MCF 10A (cell line): ENCODE measurements at regions not wholly inside any gene's neighbourhood (a gene's known extent, or its start where the extent isn't known, plus 50 kb on each side); places are given as distances from the start of the nearest gene placed in this dataset.

Source experiments
- BruUV-seq: library from RNA; stranded (reverse); fragments of 400-500 nt; replicated peaks from 2 replicates; lab custom pipeline; 2021; lab: Mats Ljungman, UMichigan
- CTCF ChIA-PET: fragments of 300-600 bp; sonication (Branson Sonifier 250); formaldehyde crosslinking; extraction: SDS; loops from one replicate; lab custom pipeline; 2021; ENCODE audit warnings: antibody characterized with exemption, inconsistent platforms; lab: Yijun Ruan, JAX
- POLR2A ChIA-PET: fragments of 300-600, 350-650 bp; sonication (Branson Sonifier 250); formaldehyde crosslinking; extraction: SDS; loops from one replicate; lab custom pipeline; 2020; ENCODE audit warnings: antibody characterized with exemption, inconsistent platforms; lab: Yijun Ruan, JAX
- DNase-seq: peaks from one replicate; pipeline ENCODE4 v3.0.0-alpha.2; 2018; ENCODE audit not compliant: unreplicated experiment
- H3K27ac Mint-ChIP-seq: one replicate; pipeline ENCODE4 v1.8.0; 2022; ENCODE audit warnings: mild to moderate bottlenecking, low read depth, mixed read lengths; ENCODE audit not compliant: unreplicated experiment
- H3K27me3 Mint-ChIP-seq: one replicate; pipeline ENCODE4 v1.8.0; 2022; ENCODE audit warnings: mixed read lengths; ENCODE audit not compliant: insufficient read depth, unreplicated experiment
- H3K36me3 Mint-ChIP-seq: one replicate; pipeline ENCODE4 v1.8.0; 2022; ENCODE audit warnings: mild to moderate bottlenecking, moderate library complexity, mixed read lengths; ENCODE audit not compliant: insufficient read depth, unreplicated experiment
- H3K4me1 Mint-ChIP-seq: one replicate; pipeline ENCODE4 v1.8.0; 2022; ENCODE audit warnings: mixed read lengths; ENCODE audit not compliant: insufficient read depth, unreplicated experiment
- H3K4me3 Mint-ChIP-seq: one replicate; pipeline ENCODE4 v1.8.0; 2022; ENCODE audit warnings: mild to moderate bottlenecking, moderate library complexity, mixed read lengths; ENCODE audit not compliant: unreplicated experiment
- H3K9me3 Mint-ChIP-seq: one replicate; pipeline ENCODE4 v1.8.0; 2022; ENCODE audit warnings: mixed read lengths; ENCODE audit not compliant: unreplicated experiment
- CTCF ChIP-seq: fragments of 200-600 bp; IDR thresholded peaks from one replicate; pipeline ENCODE4 v1.8.0; 2022; ENCODE audit warnings: antibody characterized with exemption, mild to moderate bottlenecking; ENCODE audit not compliant: unreplicated experiment
- intact Hi-C: fragments of 100-400 bp; cut with micrococcal nuclease; formaldehyde crosslinking; loops from 2 replicates; pipeline ENCODE4 v1.14.1; 2022

- intact Hi-C loops: loop anchor here (2.0 to 10.0 kb wide), 4 partner anchors 46 to 1029 kb away; partner anchors contain the start of genes NR2F1 and NR2F1-AS1
- no peaks in the 10 kb centered on the region for H3K36me3 Mint-ChIP-seq
- H3K9me3 Mint-ChIP-seq: peaks cover 6% of the 10 kb centered on the region
- CTCF ChIA-PET: interaction anchor here (1.1 kb wide), 1 partner anchor 35 kb away, joined by 4 read pairs; no protein-coding TSS in a partner anchor
- DNase-seq: no peak
- H3K27ac Mint-ChIP-seq: peak overlapping the region; percentile 98
- no peaks in the 10 kb centered on the region for H3K27me3 Mint-ChIP-seq
- no TSS peak for BruUV-seq
- peaks cover 13% of the 10 kb centered on the region for H3K4me1 Mint-ChIP-seq
- POLR2A ChIA-PET: interaction anchor here (0.6 to 1.6 kb wide), 2 partner anchors 10 to 1067 kb away, joined by 3 to 6 read pairs; no protein-coding TSS in a partner anchor
- no peak for TF ChIP-seq CTCF
- peak overlapping the region; percentile 61 for H3K4me3 Mint-ChIP-seq
These were observed 1027.7 kb downstream of the NR2F1-AS1 start for GRCh38 chr5:92553326-92553725.

DNA sequence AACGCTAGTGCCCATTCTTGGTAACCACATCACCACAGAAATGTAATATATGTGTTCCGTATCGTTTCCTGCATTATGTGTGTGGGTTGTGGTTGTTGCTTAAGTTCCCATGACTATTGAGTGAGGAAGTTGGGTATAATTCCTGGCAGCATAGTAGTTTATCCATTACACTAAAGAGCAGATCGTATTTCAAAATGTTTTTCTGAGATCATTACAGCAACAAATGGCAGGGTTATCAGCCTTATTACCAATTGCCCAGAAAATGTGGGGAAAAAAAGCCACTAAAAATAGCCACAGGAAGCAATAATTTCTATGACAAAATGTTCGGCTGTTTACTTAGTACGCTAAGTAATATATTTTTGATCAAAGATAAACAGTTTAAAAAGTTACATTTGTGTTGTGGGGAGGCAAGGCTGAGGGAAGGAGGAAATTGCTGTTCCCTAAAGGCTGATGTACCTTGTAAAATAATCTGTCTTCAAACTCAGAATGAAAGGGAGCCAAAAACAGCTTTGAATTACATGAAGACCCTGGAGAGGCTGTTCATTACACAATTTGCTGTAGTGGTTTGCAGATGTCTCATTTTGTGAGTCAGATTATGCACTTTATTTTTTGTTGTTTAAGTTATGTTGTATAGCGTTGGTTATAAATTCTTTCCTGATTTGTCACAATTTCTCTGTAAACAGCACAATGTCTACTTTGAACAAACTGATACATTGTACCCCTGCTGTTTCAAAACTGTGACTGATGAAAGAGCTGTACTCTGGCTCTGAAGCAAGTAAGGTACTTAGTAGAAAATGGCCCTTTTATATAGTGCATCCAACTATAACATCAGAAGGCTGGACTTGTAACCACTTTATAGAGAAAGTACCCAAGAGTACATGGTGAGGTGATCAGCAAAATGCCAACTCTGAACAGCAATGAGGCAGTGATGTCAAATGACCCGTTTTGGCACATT, 1028.5 kb downstream of the NR2F1-AS1 start:
- BruUV-seq: TSS peak; percentile 89
- ChIA-PET POLR2A (interaction anchor here (1.6 kb wide), 1 partner anchor 10 kb away, joined by 6 read pairs; no protein-coding TSS in a partner anchor), CTCF (interaction anchor here (0.5 to 1.1 kb wide), 2 partner anchors 34 to 1363 kb away, joined by 3 to 4 read pairs; no protein-coding TSS in a partner anchor)
- Mint-ChIP-seq H3K27ac (peak overlapping the region; percentile 98), H3K4me1 (peaks cover 13% of the 10 kb centered on the region), H3K27me3 (no peaks in the 10 kb centered on the region), H3K9me3 (peaks cover 6% of the 10 kb centered on the region), H3K36me3 (no peaks in the 10 kb centered on the region), H3K4me3 (peak overlapping the region; percentile 61)
- DNase-seq: peak; percentile 93
- intact Hi-C loops: loop anchor here (1.0 to 10.0 kb wide), 5 partner anchors 45 to 1030 kb away; partner anchors contain the start of genes NR2F1 and NR2F1-AS1
- no peak for TF ChIP-seq CTCF

DNA sequence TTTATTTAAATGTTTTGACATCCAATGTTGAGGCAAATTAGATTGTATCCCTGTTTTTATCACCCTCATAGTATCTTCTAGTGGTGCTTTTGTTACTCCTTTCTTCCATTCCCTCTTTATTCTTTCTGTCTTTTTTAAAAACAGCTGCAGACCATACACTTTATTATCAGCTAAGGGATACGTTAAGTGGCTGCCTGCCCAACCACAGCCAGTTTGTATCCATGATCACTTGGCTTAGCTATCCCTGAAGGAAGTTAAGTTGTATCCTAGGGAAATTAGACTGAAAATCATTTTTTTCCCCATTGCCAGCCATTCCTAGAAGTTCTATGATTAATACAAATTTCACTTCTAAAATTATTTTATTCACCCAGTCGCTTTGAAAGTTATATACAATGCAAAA, 1032.7 kb downstream of the NR2F1-AS1 start:
- H3K27ac Mint-ChIP-seq: no peak overlapping the region
- BruUV-seq: no TSS peak
- no peak for DNase-seq
- no peaks in the 10 kb centered on the region for H3K27me3 Mint-ChIP-seq
- H3K4me1 Mint-ChIP-seq: peaks cover 13% of the 10 kb centered on the region
- no peaks in the 10 kb centered on the region for H3K36me3 Mint-ChIP-seq
- H3K9me3 Mint-ChIP-seq: no peaks in the 10 kb centered on the region
- ChIA-PET CTCF (no interaction called here), POLR2A (no interaction called here)
- no peak overlapping the region for H3K4me3 Mint-ChIP-seq
- no peak for TF ChIP-seq CTCF
- intact Hi-C loops: no loop called here

GRCh38 chr5:92544596-92544995, 1036.4 kb downstream of the NR2F1-AS1 start:
- no peak for TF ChIP-seq CTCF
- H3K27ac Mint-ChIP-seq: no peak overlapping the region
- H3K9me3 Mint-ChIP-seq: no peaks in the 10 kb centered on the region
- H3K36me3 Mint-ChIP-seq: no peaks in the 10 kb centered on the region
- intact Hi-C loops: no loop called here
- ChIA-PET POLR2A (no interaction called here), CTCF (interaction anchor here (0.5 to 0.6 kb wide), 2 partner anchors 24 to 559 kb away, joined by 3 to 6 read pairs; no protein-coding TSS in a partner anchor)
- no peaks in the 10 kb centered on the region for H3K27me3 Mint-ChIP-seq
- no peak overlapping the region for H3K4me3 Mint-ChIP-seq
- no peaks in the 10 kb centered on the region for H3K4me1 Mint-ChIP-seq
- no TSS peak for BruUV-seq
- DNase-seq: no peak
